ENCODE measurements at regions not wholly inside any gene's neighbourhood (a gene's known extent, or its start where the extent isn't known, plus 50 kb on each side); places are given as distances from the start of the nearest gene placed in this dataset.

GRCh38 chr13:40101708-40102359, 446.4 kb downstream of the COG6 start:
- TF ChIP-seq SUZ12 (IDR thresholded peaks at IDR 0.05; ENCODE audit: extremely low read depth, insufficient read depth, insufficient read length): no peak
- TF ChIP-seq YY1 (IDR thresholded peaks at IDR 0.05; ENCODE audit: insufficient read depth, insufficient read length): no peak
